ENCODE measurements at regions not wholly inside any gene's neighbourhood (a gene's known extent, or its start where the extent isn't known, plus 50 kb on each side); places are given as distances from the start of the nearest gene placed in this dataset.
"Not testable (repeated sequence)": the region's sequence is repeated elsewhere in the genome, so short reads cannot be mapped to it uniquely, and the experiment has no call there.

- not testable (repeated sequence) for H3K4me1 ChIP-seq, H3K4me2 ChIP-seq, H4K20me1 ChIP-seq, H3K27me3 ChIP-seq, H3K36me3 ChIP-seq, H3K27ac ChIP-seq, H3K4me3 ChIP-seq, H3K9ac ChIP-seq
- peaks cover 0 to 24% (median 14%) of the 10 kb centered on the region in 11 experiments; a peak in 8 of 22 replicates for H3K9me3 ChIP-seq (replicated peaks in 1 of 11)
Measured at GRCh38 chr21:9813894-9814814, 707.2 kb upstream of the TPTE start.

GRCh38 chr21:9815181-9815789 is 706.1 kb upstream of the TPTE start:
- not testable (repeated sequence) for H3K27me3 ChIP-seq, H3K4me1 ChIP-seq, H4K20me1 ChIP-seq, H3K9ac ChIP-seq, H3K4me2 ChIP-seq, H3K27ac ChIP-seq, H3K4me3 ChIP-seq, H3K36me3 ChIP-seq
- H3K9me3 ChIP-seq (replicated peaks in 1 of 11): peaks cover 0 to 24% (median 14%) of the 10 kb centered on the region in 11 experiments; a peak in 8 of 22 replicates

GRCh38 chr21:9816734-9817334 is 704.5 kb upstream of the TPTE start:
- H3K9me3 ChIP-seq (replicated peaks in 1 of 11): peaks cover 0 to 17% (median 11%) of the 10 kb centered on the region in 11 experiments; a peak in 8 of 22 replicates
- not testable (repeated sequence) for H3K4me1 ChIP-seq, H3K9ac ChIP-seq, H4K20me1 ChIP-seq, H3K4me2 ChIP-seq, H3K27me3 ChIP-seq, H3K4me3 ChIP-seq, H3K27ac ChIP-seq, H3K36me3 ChIP-seq

- H3K9ac ChIP-seq: not testable (repeated sequence)
Measured at GRCh38 chr21:9817841-9818441, 703.4 kb upstream of the TPTE start.

GRCh38 chr21:9819549-9820192 is 701.7 kb upstream of the TPTE start:
- not testable (repeated sequence) for H3K9ac ChIP-seq, H3K4me1 ChIP-seq, H3K36me3 ChIP-seq, H3K27ac ChIP-seq, H4K20me1 ChIP-seq, H3K27me3 ChIP-seq, H3K4me2 ChIP-seq, H3K4me3 ChIP-seq
- peaks cover 5 to 14% (median 11%) of the 10 kb centered on the region in 11 experiments for H3K9me3 ChIP-seq (replicated peaks in 1 of 11)

More at GRCh38 chr21:9817841-9818441, 703.4 kb upstream of the TPTE start:
- H3K27ac ChIP-seq, H4K20me1 ChIP-seq, H3K36me3 ChIP-seq, H3K27me3 ChIP-seq, H3K4me2 ChIP-seq, H3K4me1 ChIP-seq, H3K4me3 ChIP-seq: not testable (repeated sequence)
- peaks cover 0 to 17% (median 11%) of the 10 kb centered on the region in 11 experiments; a peak in 8 of 22 replicates for H3K9me3 ChIP-seq (replicated peaks in 1 of 11)

- H3K4me2 ChIP-seq, H4K20me1 ChIP-seq, H3K27me3 ChIP-seq, H3K4me3 ChIP-seq, H3K36me3 ChIP-seq, H3K27ac ChIP-seq, H3K9ac ChIP-seq, H3K4me1 ChIP-seq: not testable (repeated sequence)
- peaks cover 5 to 10% (median 9%) of the 10 kb centered on the region in 11 experiments for H3K9me3 ChIP-seq (replicated peaks in 1 of 11)
Measured at GRCh38 chr21:9820579-9820978, 700.8 kb upstream of the TPTE start.

GRCh38 chr21:9821472-9821871 is 699.9 kb upstream of the TPTE start:
- H3K27ac ChIP-seq, H3K4me3 ChIP-seq, H3K4me1 ChIP-seq, H4K20me1 ChIP-seq, H3K27me3 ChIP-seq, H3K9ac ChIP-seq, H3K36me3 ChIP-seq, H3K4me2 ChIP-seq: not testable (repeated sequence)
- H3K9me3 ChIP-seq (replicated peaks in 1 of 11): peaks cover 5 to 10% (median 9%) of the 10 kb centered on the region in 11 experiments

GRCh38 chr21:9822093-9822820 is 699.1 kb upstream of the TPTE start:
- not testable (repeated sequence) for H3K27me3 ChIP-seq, H4K20me1 ChIP-seq, H3K4me3 ChIP-seq, H3K9ac ChIP-seq, H3K27ac ChIP-seq, H3K4me2 ChIP-seq, H3K36me3 ChIP-seq, H3K4me1 ChIP-seq
- peaks cover 5 to 10% (median 9%) of the 10 kb centered on the region in 11 experiments for H3K9me3 ChIP-seq (replicated peaks in 1 of 11)
